Midbrain (tissue), 1 donor: ENCODE measurements at regions not wholly inside any gene's neighbourhood (a gene's known extent, or its start where the extent isn't known, plus 50 kb on each side); places are given as distances from the start of the nearest gene placed in this dataset.

ENCODE experiments used
- DNase-seq: peaks from one replicate; lab custom pipeline; 2025; lab: John Stamatoyannopoulos, UW

- no peak for DNase-seq
Observed at GRCh38 chr3:135867911-135868310, 97.6 kb upstream of the PPP2R3A start.

GRCh38 chr3:135868801-135869200, 96.7 kb upstream of the PPP2R3A start:
- DNase-seq = no peak

- DNase-seq = no peak
Observed at GRCh38 chr3:135869439-135870105, 96.0 kb upstream of the PPP2R3A start.

- DNase-seq = no peak
Observed at GRCh38 chr3:135871311-135871710, 94.2 kb upstream of the PPP2R3A start.

GRCh38 chr3:135874035-135874434, 91.5 kb upstream of the PPP2R3A start:
- no peak for DNase-seq

GRCh38 chr3:135878501-135878900, 87.0 kb upstream of the PPP2R3A start:
- no peak for DNase-seq

GRCh38 chr3:135885885-135886284, 79.6 kb upstream of the PPP2R3A start:
- no peak for DNase-seq

- no peak for DNase-seq
Observed at GRCh38 chr3:135887220-135887619, 78.3 kb upstream of the PPP2R3A start.

GRCh38 chr3:135889443-135889842, 76.1 kb upstream of the PPP2R3A start:
- DNase-seq = no peak

- DNase-seq = no peak
Observed at GRCh38 chr3:135891121-135891520, 74.4 kb upstream of the PPP2R3A start.

- peak; percentile 82 for DNase-seq
Observed at GRCh38 chr3:135895106-135895733, 70.3 kb upstream of the PPP2R3A start.

GRCh38 chr3:135895734-135896121, 69.8 kb upstream of the PPP2R3A start:
- DNase-seq = no peak

- DNase-seq = no peak
Observed at GRCh38 chr3:135896613-135897012, 68.9 kb upstream of the PPP2R3A start.

GRCh38 chr3:135897715-135898114, 67.8 kb upstream of the PPP2R3A start:
- no peak for DNase-seq

- DNase-seq = no peak
Observed at GRCh38 chr3:135898774-135899173, 66.8 kb upstream of the PPP2R3A start.

GRCh38 chr3:135905058-135905724, 60.3 kb upstream of the PPP2R3A start:
- DNase-seq = no peak

GRCh38 chr3:135907422-135908165, 57.9 kb upstream of the PPP2R3A start:
- no peak for DNase-seq

- no peak for DNase-seq
Observed at GRCh38 chr3:135908225-135908624, 57.3 kb upstream of the PPP2R3A start.

GRCh38 chr3:135908737-135909136, 56.8 kb upstream of the PPP2R3A start:
- no peak for DNase-seq

- no peak for DNase-seq
Observed at GRCh38 chr3:135911110-135911509, 54.4 kb upstream of the PPP2R3A start.

- DNase-seq = no peak
Observed at GRCh38 chr3:135915206-135915605, 50.3 kb upstream of the PPP2R3A start.
